Astrocyte (in vitro differentiated cells and primary cell): ENCODE measurements at regions not wholly inside any gene's neighbourhood (a gene's known extent, or its start where the extent isn't known, plus 50 kb on each side); places are given as distances from the start of the nearest gene placed in this dataset.

Experiments
- EZH2 ChIP-seq: IDR thresholded peaks from 2 replicates; pipeline ENCODE4 v1.6.1; 2012; ENCODE audit warnings: mild to moderate bottlenecking, low read length, inconsistent platforms; ENCODE audit not compliant: insufficient read depth
- TF ChIP-seq, protein P1 (sequence below): IDR thresholded peaks from 2 replicates; pipeline ENCODE4 v1.5.1; 2011; ENCODE audit warnings: low read depth, mild to moderate bottlenecking, inconsistent platforms, low read length, moderate library complexity; ENCODE audit not compliant: insufficient read depth

DNA sequence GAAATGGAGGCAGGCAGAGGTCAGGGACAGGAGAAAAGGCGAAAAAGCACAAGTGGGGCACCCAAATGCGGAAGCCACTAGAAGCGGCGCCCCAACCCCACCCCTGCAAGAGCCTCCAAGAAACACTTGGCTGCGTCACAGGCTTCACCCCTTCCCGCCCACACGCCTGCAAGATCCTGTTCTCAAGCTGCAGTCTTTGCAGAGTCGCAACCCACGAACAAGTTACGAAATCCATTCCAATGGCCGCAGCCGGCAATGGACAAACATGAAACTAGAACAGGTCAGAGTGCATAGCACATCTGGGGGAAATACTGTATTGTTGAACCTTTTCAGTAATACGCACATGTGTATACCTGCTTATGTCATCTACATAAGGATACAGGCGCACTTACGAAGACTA lies 103.6 kb downstream of the PSMG1 start:
- TF ChIP-seq, protein P1, sequence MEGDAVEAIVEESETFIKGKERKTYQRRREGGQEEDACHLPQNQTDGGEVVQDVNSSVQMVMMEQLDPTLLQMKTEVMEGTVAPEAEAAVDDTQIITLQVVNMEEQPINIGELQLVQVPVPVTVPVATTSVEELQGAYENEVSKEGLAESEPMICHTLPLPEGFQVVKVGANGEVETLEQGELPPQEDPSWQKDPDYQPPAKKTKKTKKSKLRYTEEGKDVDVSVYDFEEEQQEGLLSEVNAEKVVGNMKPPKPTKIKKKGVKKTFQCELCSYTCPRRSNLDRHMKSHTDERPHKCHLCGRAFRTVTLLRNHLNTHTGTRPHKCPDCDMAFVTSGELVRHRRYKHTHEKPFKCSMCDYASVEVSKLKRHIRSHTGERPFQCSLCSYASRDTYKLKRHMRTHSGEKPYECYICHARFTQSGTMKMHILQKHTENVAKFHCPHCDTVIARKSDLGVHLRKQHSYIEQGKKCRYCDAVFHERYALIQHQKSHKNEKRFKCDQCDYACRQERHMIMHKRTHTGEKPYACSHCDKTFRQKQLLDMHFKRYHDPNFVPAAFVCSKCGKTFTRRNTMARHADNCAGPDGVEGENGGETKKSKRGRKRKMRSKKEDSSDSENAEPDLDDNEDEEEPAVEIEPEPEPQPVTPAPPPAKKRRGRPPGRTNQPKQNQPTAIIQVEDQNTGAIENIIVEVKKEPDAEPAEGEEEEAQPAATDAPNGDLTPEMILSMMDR: no peak
- TF ChIP-seq EZH2: no peak
